B cell (primary cell): ENCODE measurements at regions not wholly inside any gene's neighbourhood (a gene's known extent, or its start where the extent isn't known, plus 50 kb on each side); places are given as distances from the start of the nearest gene placed in this dataset.

Experiments
- ATAC-seq: fragments of 200-7000 bp; cut with Tn5 transposase; one replicate; pipeline ENCODE4 v1.10.0; 2021; ENCODE audit warnings: low read depth, mild to moderate bottlenecking, moderate number of reproducible peaks, moderate library complexity
- CTCF ChIA-PET: fragments of 350-600 bp; sonication (Branson Sonifier 250); formaldehyde crosslinking; loops from one replicate; lab custom pipeline; 2021; ENCODE audit warnings: antibody characterized with exemption, inconsistent platforms; lab: Charles Lee
- POLR2A ChIA-PET: fragments of 350-600 bp; sonication (Branson Sonifier 250); formaldehyde crosslinking; loops from one replicate; lab custom pipeline; 2021; ENCODE audit warnings: antibody characterized with exemption; lab: Charles Lee
- DNase-seq: peaks from one replicate; pipeline ENCODE4 v3.0.0; 2013
- H2AFZ ChIP-seq: 2 replicates; pipeline ENCODE4 v1.6.1; 2012; ENCODE audit warnings: mild to moderate bottlenecking, low read depth, low read length; ENCODE audit not compliant: insufficient read depth, poor library complexity, severe bottlenecking
- H3K27ac ChIP-seq, 2 donors: 1 replicate in 1 of 2; 2 replicates in 1 of 2; pipeline ENCODE4 v1.5.1; 2012 to 2013; ENCODE audit warnings: low read length in 2 of 2, mild to moderate bottlenecking in 2 of 2, moderate library complexity in 1 of 2
- H3K27me3 ChIP-seq, 4 experiments: fragments of 200-600 bp in 1 of 4; sonication (generic) in 1 of 4; replicated peaks in 1 of 4; 1 replicate in 2 of 4; 2 replicates in 2 of 4; pipeline versions ENCODE4 v1.6.1 to v1.7.0; 2013 to 2016; ENCODE audit warnings: low read length in 3 of 4, mild to moderate bottlenecking in 2 of 4, mixed read lengths in 1 of 4, moderate library complexity in 1 of 4; ENCODE audit not compliant: insufficient read depth in 4 of 4, control insufficient read depth in 3 of 4; ENCODE audit errors: control extremely low read depth in 1 of 4
- H3K36me3 ChIP-seq, 2 experiments: replicated peaks in 1 of 2; 1 replicate in 1 of 2; 2 replicates in 1 of 2; pipeline versions ENCODE4 v1.6.1 to v1.7.1; 2013; ENCODE audit warnings: low read length in 1 of 2; ENCODE audit not compliant: insufficient read depth in 2 of 2, control insufficient read depth in 1 of 2; ENCODE audit errors: control extremely low read depth in 1 of 2, extremely low read depth in 1 of 2
- H3K4me1 ChIP-seq, 2 donors: fragments of 200-600 bp in 1 of 2; sonication (generic) in 1 of 2; 1 replicate in 1 of 2; 2 replicates in 1 of 2; pipeline versions ENCODE4 v1.5.1 to v1.6.1; 2013 to 2017; ENCODE audit warnings: low read length in 2 of 2; ENCODE audit not compliant: control insufficient read depth in 2 of 2, insufficient read depth in 2 of 2
- H3K4me2 ChIP-seq: replicated peaks from 2 replicates; pipeline ENCODE3; 2012; ENCODE audit warnings: mild to moderate bottlenecking, low read depth, low read length; ENCODE audit not compliant: poor library complexity, severe bottlenecking
- H3K4me3 ChIP-seq, 5 experiments: fragments of 200-600 bp in 1 of 5; sonication (generic) in 1 of 5; 1 replicate in 3 of 5; 2 replicates in 2 of 5; pipeline versions ENCODE4 v1.5.1 to v1.7.0; 2011 to 2016; ENCODE audit warnings: low read length in 4 of 5, mild to moderate bottlenecking in 4 of 5, low read depth in 2 of 5, control low read depth in 1 of 5, moderate library complexity in 1 of 5; ENCODE audit not compliant: insufficient read depth in 1 of 5; ENCODE audit errors: control extremely low read depth in 1 of 5, extremely low read depth in 1 of 5
- H3K79me2 ChIP-seq: fragments of 200-600 bp; sonication (generic); one replicate; pipeline ENCODE4 v1.6.0; 2016; ENCODE audit warnings: low read length; ENCODE audit not compliant: control insufficient read depth, insufficient read depth
- H3K9ac ChIP-seq: fragments of 200-600 bp; sonication (generic); 2 replicates; pipeline ENCODE4 v1.6.1; 2017; ENCODE audit warnings: mild to moderate bottlenecking, low read length, moderate library complexity
- H3K9me3 ChIP-seq, 3 donors: one replicate each; pipeline versions ENCODE4 v1.6.1 to v1.7.1; 2013; ENCODE audit warnings: low read length in 2 of 3; ENCODE audit not compliant: control insufficient read depth in 2 of 3, insufficient read depth in 1 of 3; ENCODE audit errors: control extremely low read depth in 1 of 3
- H4K20me1 ChIP-seq: 2 replicates; pipeline ENCODE4 v1.6.0; 2012; ENCODE audit warnings: mild to moderate bottlenecking, low read length; ENCODE audit not compliant: insufficient read depth, control insufficient read depth, poor library complexity, severe bottlenecking
- H3K27ac Mint-ChIP-seq: one replicate; pipeline ENCODE4 v1.8.0; 2021; ENCODE audit warnings: mixed read lengths
- H3K27me3 Mint-ChIP-seq: one replicate; pipeline ENCODE4 v1.8.0; 2021; ENCODE audit warnings: mixed read lengths
- H3K4me1 Mint-ChIP-seq: one replicate; pipeline ENCODE4 v1.8.0; 2021; ENCODE audit warnings: mixed read lengths
- H3K4me3 Mint-ChIP-seq: one replicate; pipeline ENCODE4 v1.8.0; 2021; ENCODE audit warnings: mixed read lengths
- H3K9me3 Mint-ChIP-seq: one replicate; pipeline ENCODE4 v1.8.0; 2022; ENCODE audit warnings: mixed read lengths; ENCODE audit not compliant: insufficient read depth
- CTCF ChIP-seq: fragments of 200-600 bp; IDR thresholded peaks from one replicate; pipeline ENCODE4 v1.8.0; 2022; ENCODE audit warnings: antibody characterized with exemption, mild to moderate bottlenecking
- EZH2 ChIP-seq: IDR thresholded peaks from 2 replicates; pipeline ENCODE4 v1.6.1; 2012; ENCODE audit warnings: borderline replicate concordance, low read depth, mild to moderate bottlenecking, moderate library complexity, low read length; ENCODE audit not compliant: insufficient read depth, poor library complexity, severe bottlenecking
- WGBS: methylation state at CpG from one replicate; pipeline ENCODE4 v1.1.5; 2013; ENCODE audit warnings: missing lambda C conversion rate; ENCODE audit not compliant: insufficient coverage; 5-methylcytosine and 5-hydroxymethylcytosine counted together
- intact Hi-C: fragments of 100-400 bp; cut with micrococcal nuclease; formaldehyde crosslinking; loops from one replicate; pipeline ENCODE4 v1.10.0; 2022

GRCh38 chr21:38970765-38971164 is 165.0 kb downstream of the ETS2 start:
- Histone ChIP-seq H3K4me2 (no peak overlapping the region), H3K9me3 (no peaks in the 10 kb centered on the region), H4K20me1 (no peaks in the 10 kb centered on the region), H2AFZ (no peak overlapping the region), H3K9ac (no peak overlapping the region), H3K27me3 (no peaks in the 10 kb centered on the region), H3K27ac (no peak overlapping the region), H3K4me3 (no peak overlapping the region), H3K79me2 (no peaks in the 10 kb centered on the region), H3K4me1 (no peaks in the 10 kb centered on the region), H3K36me3 (no peaks in the 10 kb centered on the region)
- no CpG with 5 or more reads among the region's 3 CpGs for WGBS
- Mint-ChIP-seq H3K4me3 (no peak overlapping the region), H3K27ac (no peak overlapping the region), H3K27me3 (no peaks in the 10 kb centered on the region), H3K4me1 (no peaks in the 10 kb centered on the region), H3K9me3 (no peaks in the 10 kb centered on the region)
- intact Hi-C loops: no loop called here
- ATAC-seq (no peak), DNase-seq (no peak)
- TF ChIP-seq CTCF (no peak), EZH2 (no peak)
- ChIA-PET CTCF (no interaction called here), POLR2A (no interaction called here)

GRCh38 chr21:38968887-38969543 is 163.3 kb downstream of the ETS2 start:
- Mint-ChIP-seq H3K27me3 (no peaks in the 10 kb centered on the region), H3K27ac (no peak overlapping the region), H3K4me3 (no peak overlapping the region), H3K4me1 (no peaks in the 10 kb centered on the region), H3K9me3 (no peaks in the 10 kb centered on the region)
- no peaks in the 10 kb centered on the region for H4K20me1 ChIP-seq
- no peak for DNase-seq
- H3K4me2 ChIP-seq: no peak overlapping the region
- intact Hi-C loops: no loop called here
- no peaks in the 10 kb centered on the region for H3K27me3 ChIP-seq
- H3K79me2 ChIP-seq: no peaks in the 10 kb centered on the region
- no peak overlapping the region for H3K9ac ChIP-seq
- no peak for TF ChIP-seq CTCF
- no peak for TF ChIP-seq EZH2
- no peaks in the 10 kb centered on the region for H3K4me1 ChIP-seq
- ChIA-PET POLR2A (no interaction called here), CTCF (no interaction called here)
- no peak overlapping the region for H3K4me3 ChIP-seq
- no peaks in the 10 kb centered on the region for H3K9me3 ChIP-seq
- WGBS: 76% methylated on average over 11 of the region's 12 CpGs
- no peak for ATAC-seq
- H3K27ac ChIP-seq: no peak overlapping the region
- H3K36me3 ChIP-seq: no peaks in the 10 kb centered on the region
- no peak overlapping the region for H2AFZ ChIP-seq
